HCT116 (cell line): ENCODE measurements at regions not wholly inside any gene's neighbourhood (a gene's known extent, or its start where the extent isn't known, plus 50 kb on each side); places are given as distances from the start of the nearest gene placed in this dataset.

Source experiments
- ATAC-seq: fragments of 200-7000 bp; cut with Tn5 transposase; 2 replicates; pipeline ENCODE4 v1.9.1; 2020; ENCODE audit warnings: mild to moderate bottlenecking, moderate library complexity
- BruUV-seq: library from RNA; stranded (reverse); fragments of 400-500 nt; replicated peaks from 2 replicates; lab custom pipeline; 2021; lab: Mats Ljungman, UMichigan
- CTCF ChIA-PET: fragments of 300-600 bp; sonication (Branson Sonifier 250); formaldehyde crosslinking; loops from one replicate; lab custom pipeline; 2021; ENCODE audit warnings: antibody characterized with exemption; lab: Charles Lee
- POLR2A ChIA-PET: fragments of 300-600, 350-600 bp; sonication (Branson Sonifier 250); formaldehyde crosslinking; loops from one replicate; lab custom pipeline; 2021; ENCODE audit warnings: antibody characterized with exemption; lab: Charles Lee
- RAD21 ChIA-PET, 2 experiments: fragments of 300-600 bp; sonication (Branson Sonifier 250); formaldehyde crosslinking; loops; one replicate each; lab custom pipeline; 2023; ENCODE audit warnings: low total read pairs in 2 of 2; ENCODE audit not compliant: uncharacterized antibody in 2 of 2, unreplicated experiment in 2 of 2, low non-redundant PET in 1 of 2; lab: Charles Lee
- DNase-seq: peaks from one replicate; pipeline ENCODE4 v3.0.0-alpha.2; 2010; ENCODE audit warnings: low read depth, low spot score
- H2AFZ ChIP-seq: fragments of 200-600 bp; shearing (Covaris generic), sonication (generic); 2 replicates; pipeline ENCODE4 v1.6.1; 2017; ENCODE audit warnings: low read depth, mixed run types, mixed read lengths, antibody characterized with exemption, low read length; ENCODE audit not compliant: poor library complexity, severe bottlenecking
- H3K27ac ChIP-seq: 2 replicates; pipeline ENCODE4 v1.5.1; 2012; ENCODE audit warnings: low read depth, low read length
- H3K27me3 ChIP-seq: fragments of 200-600 bp; sonication (generic); 2 replicates; pipeline ENCODE4 v1.6.1; 2016; ENCODE audit warnings: mixed run types, low read length, mixed read lengths; ENCODE audit not compliant: insufficient read depth
- H3K36me3 ChIP-seq, 2 experiments: fragments of 200-500 bp in 1 of 2; fragments of 200-600 bp in 1 of 2; sonication (Bioruptor generic) in 1 of 2; sonication (generic) in 1 of 2; 2 replicates each; pipeline versions ENCODE4 v1.5.1 to v1.6.1; 2014 to 2016; ENCODE audit warnings: low read length in 2 of 2, inconsistent platforms in 1 of 2, mixed read lengths in 1 of 2, mixed run types in 1 of 2; ENCODE audit not compliant: insufficient read depth in 2 of 2, control insufficient read depth in 1 of 2
- H3K4me1 ChIP-seq, 2 experiments: fragments of 200-600 bp in 1 of 2; sonication (generic) in 1 of 2; 2 replicates each; pipeline versions ENCODE4 v1.5.1 to v1.6.1; 2012 to 2017; ENCODE audit warnings: low read length in 2 of 2, inconsistent platforms in 1 of 2, mild to moderate bottlenecking in 1 of 2, mixed read lengths in 1 of 2, mixed run types in 1 of 2, moderate library complexity in 1 of 2; ENCODE audit not compliant: insufficient read depth in 2 of 2, control insufficient read depth in 1 of 2
- H3K4me2 ChIP-seq: fragments of 200-600 bp; sonication (generic); 2 replicates; pipeline ENCODE4 v1.6.1; 2017; ENCODE audit warnings: mixed run types, low read length, mixed read lengths
- H3K4me3 ChIP-seq, 2 experiments: fragments of 200-600 bp in 1 of 2; sonication (generic) in 1 of 2; replicated peaks in 1 of 2; 2 replicates each; pipeline ENCODE4 v1.5.1; 2011 to 2016; ENCODE audit warnings: low read length in 2 of 2, control low read depth in 1 of 2, low read depth in 1 of 2, mild to moderate bottlenecking in 1 of 2, mixed read lengths in 1 of 2, mixed run types in 1 of 2
- H3K79me2 ChIP-seq: fragments of 200-600 bp; sonication (generic); 2 replicates; pipeline ENCODE4 v1.6.1; 2017; ENCODE audit warnings: mild to moderate bottlenecking, mixed run types, low read length, moderate library complexity, mixed read lengths; ENCODE audit not compliant: insufficient read depth
- H3K9ac ChIP-seq: fragments of 200-600 bp; sonication (generic); 2 replicates; pipeline ENCODE4 v1.6.1; 2016; ENCODE audit warnings: low read length, mixed read lengths
- H3K9me2 ChIP-seq: fragments of 200-600 bp; sonication (generic), shearing (Covaris generic); 2 replicates; pipeline ENCODE4 v1.6.1; 2017; ENCODE audit warnings: mixed run types, mild to moderate bottlenecking, moderate library complexity; ENCODE audit not compliant: insufficient read depth
- H3K9me3 ChIP-seq, 2 experiments: fragments of 200-500 bp in 1 of 2; fragments of 200-600 bp in 1 of 2; sonication (Bioruptor generic) in 1 of 2; sonication (generic) in 1 of 2; 2 replicates each; pipeline ENCODE4 v1.6.1; 2014 to 2017; ENCODE audit warnings: low read length in 2 of 2, mixed read lengths in 2 of 2, inconsistent platforms in 1 of 2, low read depth in 1 of 2, mild to moderate bottlenecking in 1 of 2, mixed run types in 1 of 2, moderate library complexity in 1 of 2; ENCODE audit not compliant: control insufficient read depth in 1 of 2, insufficient read depth in 1 of 2
- H4K20me1 ChIP-seq: fragments of 200-600 bp; sonication (generic), shearing (Covaris generic); 2 replicates; pipeline ENCODE4 v1.6.1; 2017; ENCODE audit warnings: mixed run types, mild to moderate bottlenecking, moderate library complexity; ENCODE audit not compliant: insufficient read depth
- CBX3 ChIP-seq: IDR thresholded peaks from 2 replicates; pipeline ENCODE4 v1.6.1; 2012; ENCODE audit warnings: low read depth
- CEBPB ChIP-seq: IDR thresholded peaks from 2 replicates; pipeline ENCODE4 v1.6.1; 2012; ENCODE audit warnings: low read depth
- EGR1 ChIP-seq: IDR thresholded peaks from 2 replicates; pipeline ENCODE4 v1.6.1; 2012; ENCODE audit warnings: low read depth
- ELF1 ChIP-seq: IDR thresholded peaks from 2 replicates; pipeline ENCODE4 v1.6.1; 2012; ENCODE audit warnings: low read depth, borderline replicate concordance
- EZH2 ChIP-seq: fragments of 200-600 bp; sonication (generic); IDR thresholded peaks from 2 replicates; pipeline ENCODE4 v1.6.1; 2017; ENCODE audit warnings: antibody characterized with exemption, mixed run types
- EZH2phosphoT487 ChIP-seq: fragments of 200-600 bp; IDR thresholded peaks from 2 replicates; pipeline ENCODE4 v1.6.1; 2018; ENCODE audit warnings: antibody characterized with exemption, borderline replicate concordance
- JUND ChIP-seq: IDR thresholded peaks from 2 replicates; pipeline ENCODE4 v1.6.1; 2012
- POLR2A ChIP-seq: IDR thresholded peaks from 2 replicates; pipeline ENCODE4 v1.7.0; 2011; ENCODE audit warnings: borderline replicate concordance; ENCODE audit not compliant: insufficient read depth, insufficient read length; ENCODE audit errors: extremely low read depth
- POLR2AphosphoS5 ChIP-seq: IDR thresholded peaks from 2 replicates; pipeline ENCODE4 v1.6.1; 2011; ENCODE audit warnings: mild to moderate bottlenecking, low read depth, low read length, moderate library complexity
- RAD21 ChIP-seq: IDR thresholded peaks from 2 replicates; pipeline ENCODE4 v1.6.1; 2012; ENCODE audit warnings: low read depth, mild to moderate bottlenecking
- SIN3A ChIP-seq: IDR thresholded peaks from 2 replicates; pipeline ENCODE4 v1.6.1; 2012; ENCODE audit warnings: low read depth
- SP1 ChIP-seq: IDR thresholded peaks from 2 replicates; pipeline ENCODE4 v1.6.1; 2012; ENCODE audit warnings: low read depth
- SRF ChIP-seq: IDR thresholded peaks from 2 replicates; pipeline ENCODE4 v1.6.1; 2012; ENCODE audit warnings: low read depth
- TCF7L2 ChIP-seq: IDR thresholded peaks from 2 replicates; pipeline ENCODE4 v1.7.0; 2011; ENCODE audit warnings: borderline replicate concordance, inconsistent platforms; ENCODE audit not compliant: insufficient read depth, insufficient read length; ENCODE audit errors: extremely low read depth
- YY1 ChIP-seq: IDR thresholded peaks from 2 replicates; pipeline ENCODE4 v1.6.1; 2011; ENCODE audit warnings: low read length, low read depth, moderate library complexity, mild to moderate bottlenecking; ENCODE audit not compliant: insufficient replicate concordance; ENCODE audit errors: extremely low read depth
- ZNF274 ChIP-seq: fragments of 200-500 bp; sonication (Bioruptor generic); IDR thresholded peaks from 2 replicates; pipeline ENCODE4 v1.6.1; 2014; ENCODE audit warnings: mild to moderate bottlenecking, low read depth, low read length, inconsistent platforms
- intact Hi-C: fragments of 100-400 bp; cut with micrococcal nuclease; formaldehyde crosslinking; loops from 2 replicates; pipeline ENCODE4 v1.10.0; 2022
- TF ChIP-seq, protein P1 (sequence below): IDR thresholded peaks from 2 replicates; pipeline ENCODE4 v1.6.1; 2012; ENCODE audit warnings: low read depth
- TF ChIP-seq, protein P2 (sequence below): IDR thresholded peaks from 2 replicates; pipeline ENCODE4 v1.6.1; 2011; ENCODE audit warnings: mild to moderate bottlenecking, low read length, moderate library complexity; ENCODE audit not compliant: insufficient replicate concordance; ENCODE audit errors: extremely low read depth
- TF ChIP-seq, protein P3 (sequence below), 3 experiments: fragments of 200-600 bp in 1 of 3; sonication (generic) in 1 of 3; IDR thresholded peaks in 2 of 3; conservative IDR thresholded peaks in 1 of 3; 2 replicates each; pipeline ENCODE4 v1.5.1; 2012 to 2017; ENCODE audit warnings: low read depth in 2 of 3, low read length in 2 of 3, antibody characterized with exemption in 1 of 3, borderline replicate concordance in 1 of 3, control low read depth in 1 of 3, mild to moderate bottlenecking in 1 of 3, mixed read lengths in 1 of 3, mixed run types in 1 of 3, moderate library complexity in 1 of 3; ENCODE audit not compliant: insufficient read depth in 1 of 3
- TF ChIP-seq, protein P4 (sequence below): IDR thresholded peaks from 2 replicates; pipeline ENCODE4 v1.6.1; 2012

DNA sequence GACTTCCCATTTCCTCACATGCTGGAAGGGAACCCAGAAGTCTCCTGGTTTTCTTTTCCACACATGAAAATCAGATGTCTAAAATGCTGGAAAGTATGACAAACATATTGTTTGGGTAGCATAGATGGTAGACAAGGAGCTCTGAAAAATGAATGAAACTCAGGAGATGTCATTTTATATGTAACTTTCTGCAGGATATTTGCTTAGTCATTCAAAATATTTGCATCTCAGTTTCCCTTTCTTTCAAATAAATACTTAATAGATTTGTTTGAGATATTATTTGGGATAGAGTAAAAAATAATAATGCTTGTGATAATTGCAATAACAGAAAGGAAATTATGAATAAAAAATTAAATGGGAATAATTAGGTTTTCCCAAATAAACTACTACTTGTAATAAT is 298.9 kb upstream of the ADARB2 start:
- POLR2A ChIA-PET: no interaction called here
- no peak overlapping the region for H3K4me3 ChIP-seq
- no peaks in the 10 kb centered on the region for H4K20me1 ChIP-seq
- H3K4me1 ChIP-seq: no peaks in the 10 kb centered on the region
- no peak for TF ChIP-seq EZH2
- no peak for TF ChIP-seq CEBPB
- no peak for TF ChIP-seq POLR2A
- TF ChIP-seq TCF7L2: no peak
- no peak for TF ChIP-seq POLR2AphosphoS5
- no peak for TF ChIP-seq ELF1
- TF ChIP-seq RAD21: no peak
- TF ChIP-seq, protein P1, sequence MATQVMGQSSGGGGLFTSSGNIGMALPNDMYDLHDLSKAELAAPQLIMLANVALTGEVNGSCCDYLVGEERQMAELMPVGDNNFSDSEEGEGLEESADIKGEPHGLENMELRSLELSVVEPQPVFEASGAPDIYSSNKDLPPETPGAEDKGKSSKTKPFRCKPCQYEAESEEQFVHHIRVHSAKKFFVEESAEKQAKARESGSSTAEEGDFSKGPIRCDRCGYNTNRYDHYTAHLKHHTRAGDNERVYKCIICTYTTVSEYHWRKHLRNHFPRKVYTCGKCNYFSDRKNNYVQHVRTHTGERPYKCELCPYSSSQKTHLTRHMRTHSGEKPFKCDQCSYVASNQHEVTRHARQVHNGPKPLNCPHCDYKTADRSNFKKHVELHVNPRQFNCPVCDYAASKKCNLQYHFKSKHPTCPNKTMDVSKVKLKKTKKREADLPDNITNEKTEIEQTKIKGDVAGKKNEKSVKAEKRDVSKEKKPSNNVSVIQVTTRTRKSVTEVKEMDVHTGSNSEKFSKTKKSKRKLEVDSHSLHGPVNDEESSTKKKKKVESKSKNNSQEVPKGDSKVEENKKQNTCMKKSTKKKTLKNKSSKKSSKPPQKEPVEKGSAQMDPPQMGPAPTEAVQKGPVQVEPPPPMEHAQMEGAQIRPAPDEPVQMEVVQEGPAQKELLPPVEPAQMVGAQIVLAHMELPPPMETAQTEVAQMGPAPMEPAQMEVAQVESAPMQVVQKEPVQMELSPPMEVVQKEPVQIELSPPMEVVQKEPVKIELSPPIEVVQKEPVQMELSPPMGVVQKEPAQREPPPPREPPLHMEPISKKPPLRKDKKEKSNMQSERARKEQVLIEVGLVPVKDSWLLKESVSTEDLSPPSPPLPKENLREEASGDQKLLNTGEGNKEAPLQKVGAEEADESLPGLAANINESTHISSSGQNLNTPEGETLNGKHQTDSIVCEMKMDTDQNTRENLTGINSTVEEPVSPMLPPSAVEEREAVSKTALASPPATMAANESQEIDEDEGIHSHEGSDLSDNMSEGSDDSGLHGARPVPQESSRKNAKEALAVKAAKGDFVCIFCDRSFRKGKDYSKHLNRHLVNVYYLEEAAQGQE: no peak
- TF ChIP-seq SP1: no peak
- no peak for TF ChIP-seq SRF
- no peak for TF ChIP-seq JUND
- TF ChIP-seq EZH2phosphoT487: no peak
- TF ChIP-seq, protein P2, sequence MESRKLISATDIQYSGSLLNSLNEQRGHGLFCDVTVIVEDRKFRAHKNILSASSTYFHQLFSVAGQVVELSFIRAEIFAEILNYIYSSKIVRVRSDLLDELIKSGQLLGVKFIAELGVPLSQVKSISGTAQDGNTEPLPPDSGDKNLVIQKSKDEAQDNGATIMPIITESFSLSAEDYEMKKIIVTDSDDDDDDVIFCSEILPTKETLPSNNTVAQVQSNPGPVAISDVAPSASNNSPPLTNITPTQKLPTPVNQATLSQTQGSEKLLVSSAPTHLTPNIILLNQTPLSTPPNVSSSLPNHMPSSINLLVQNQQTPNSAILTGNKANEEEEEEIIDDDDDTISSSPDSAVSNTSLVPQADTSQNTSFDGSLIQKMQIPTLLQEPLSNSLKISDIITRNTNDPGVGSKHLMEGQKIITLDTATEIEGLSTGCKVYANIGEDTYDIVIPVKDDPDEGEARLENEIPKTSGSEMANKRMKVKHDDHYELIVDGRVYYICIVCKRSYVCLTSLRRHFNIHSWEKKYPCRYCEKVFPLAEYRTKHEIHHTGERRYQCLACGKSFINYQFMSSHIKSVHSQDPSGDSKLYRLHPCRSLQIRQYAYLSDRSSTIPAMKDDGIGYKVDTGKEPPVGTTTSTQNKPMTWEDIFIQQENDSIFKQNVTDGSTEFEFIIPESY: no peak
- TF ChIP-seq, protein P3, sequence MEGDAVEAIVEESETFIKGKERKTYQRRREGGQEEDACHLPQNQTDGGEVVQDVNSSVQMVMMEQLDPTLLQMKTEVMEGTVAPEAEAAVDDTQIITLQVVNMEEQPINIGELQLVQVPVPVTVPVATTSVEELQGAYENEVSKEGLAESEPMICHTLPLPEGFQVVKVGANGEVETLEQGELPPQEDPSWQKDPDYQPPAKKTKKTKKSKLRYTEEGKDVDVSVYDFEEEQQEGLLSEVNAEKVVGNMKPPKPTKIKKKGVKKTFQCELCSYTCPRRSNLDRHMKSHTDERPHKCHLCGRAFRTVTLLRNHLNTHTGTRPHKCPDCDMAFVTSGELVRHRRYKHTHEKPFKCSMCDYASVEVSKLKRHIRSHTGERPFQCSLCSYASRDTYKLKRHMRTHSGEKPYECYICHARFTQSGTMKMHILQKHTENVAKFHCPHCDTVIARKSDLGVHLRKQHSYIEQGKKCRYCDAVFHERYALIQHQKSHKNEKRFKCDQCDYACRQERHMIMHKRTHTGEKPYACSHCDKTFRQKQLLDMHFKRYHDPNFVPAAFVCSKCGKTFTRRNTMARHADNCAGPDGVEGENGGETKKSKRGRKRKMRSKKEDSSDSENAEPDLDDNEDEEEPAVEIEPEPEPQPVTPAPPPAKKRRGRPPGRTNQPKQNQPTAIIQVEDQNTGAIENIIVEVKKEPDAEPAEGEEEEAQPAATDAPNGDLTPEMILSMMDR (IDR thresholded peaks at IDR 0.05 in 2 of 3, conservative IDR thresholded peaks at IDR 0.05 in 1 of 3; ENCODE audit: borderline replicate concordance in 1 of 3, insufficient read depth in 1 of 3, low read depth in 2 of 3, low read length in 2 of 3): no peak
- no peak for TF ChIP-seq ZNF274
- no peak for TF ChIP-seq YY1
- no peak for TF ChIP-seq SIN3A
- TF ChIP-seq CBX3: no peak
- no peak for TF ChIP-seq EGR1
- TF ChIP-seq, protein P4, sequence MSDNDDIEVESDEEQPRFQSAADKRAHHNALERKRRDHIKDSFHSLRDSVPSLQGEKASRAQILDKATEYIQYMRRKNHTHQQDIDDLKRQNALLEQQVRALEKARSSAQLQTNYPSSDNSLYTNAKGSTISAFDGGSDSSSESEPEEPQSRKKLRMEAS: no peak
- no TSS peak for BruUV-seq
- H3K9me3 ChIP-seq: peaks cover 0 to 3% of the 10 kb centered on the region in 2 experiments; a peak in 2 of 4 replicates
- intact Hi-C loops: no loop called here
- no peaks in the 10 kb centered on the region for H3K9me2 ChIP-seq
- H3K79me2 ChIP-seq: no peaks in the 10 kb centered on the region
- H3K36me3 ChIP-seq: no peaks in the 10 kb centered on the region
- DNase-seq (no peak), ATAC-seq (no peak)
- H3K27me3 ChIP-seq: no peaks in the 10 kb centered on the region
- RAD21 ChIA-PET: no interaction called here
- no peak overlapping the region for H3K27ac ChIP-seq
- H2AFZ ChIP-seq: no peak overlapping the region
- no peak overlapping the region for H3K9ac ChIP-seq
- no peak overlapping the region for H3K4me2 ChIP-seq
- CTCF ChIA-PET: no interaction called here
